GM23248 (cell line): ENCODE measurements at regions not wholly inside any gene's neighbourhood (a gene's known extent, or its start where the extent isn't known, plus 50 kb on each side); places are given as distances from the start of the nearest gene placed in this dataset.

Experiments used
- EZH2 ChIP-seq: fragments of 200-600 bp; sonication (generic); IDR thresholded peaks from 2 replicates; pipeline ENCODE4 v1.6.1; 2018; ENCODE audit warnings: antibody characterized with exemption, mild to moderate bottlenecking; ENCODE audit not compliant: insufficient read depth, poor library complexity, severe bottlenecking
- EZH2phosphoT487 ChIP-seq: fragments of 200-600 bp; sonication (generic); IDR thresholded peaks from 2 replicates; pipeline ENCODE4 v1.6.1; 2018; ENCODE audit warnings: antibody characterized with exemption, moderate library complexity, mild to moderate bottlenecking, low read depth; ENCODE audit not compliant: insufficient read depth

DNA sequence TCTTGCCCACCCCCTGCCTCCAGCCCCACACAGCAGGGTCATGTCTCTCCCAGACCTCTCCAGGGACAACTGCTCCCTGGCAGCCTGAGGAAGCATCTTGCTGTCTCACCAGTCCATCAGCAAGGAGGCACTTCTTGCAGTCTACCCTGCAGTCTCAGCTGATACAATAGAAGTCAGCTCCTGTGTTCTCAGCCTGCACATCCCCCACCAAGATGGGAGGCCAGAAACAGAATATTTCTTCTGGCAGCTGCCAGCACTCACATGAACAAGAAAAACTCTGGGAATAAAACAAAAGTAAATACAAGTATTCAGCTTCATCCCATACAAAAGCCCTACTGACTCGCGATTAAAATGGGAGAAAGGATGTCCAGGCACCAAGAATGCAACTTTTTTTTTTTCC, 457.4 kb upstream of the PROK2 start:
- TF ChIP-seq EZH2 (no peak), EZH2phosphoT487 (no peak)
